ENCODE measurements at regions not wholly inside any gene's neighbourhood (a gene's known extent, or its start where the extent isn't known, plus 50 kb on each side); places are given as distances from the start of the nearest gene placed in this dataset.

- Histone ChIP-seq H3K36me3 (ENCODE audit: control insufficient read depth, insufficient read depth, low read length) (no peaks in the 10 kb centered on the region), H3K4me3 (ENCODE audit: low read depth, low read length) (no peak overlapping the region), H3K27me3 (ENCODE audit: control insufficient read depth, insufficient read depth, low read length) (no peaks in the 10 kb centered on the region)
- no peak for TF ChIP-seq CTCF (IDR thresholded peaks at IDR 0.05; ENCODE audit: insufficient read depth, low read depth, low read length)
- CTCF ChIA-PET: interaction anchor here (0.6 to 1.0 kb wide), 2 partner anchors 20 to 449 kb away, joined by 3 read pairs; no protein-coding TSS in a partner anchor
- POLR2A ChIA-PET: no interaction called here
- no peak for DNase-seq (ENCODE audit: low read depth)
These were observed 394.2 kb upstream of the PAPPA start for GRCh38 chr9:115759426-115759825.

GRCh38 chr9:115764645-115765044, 388.9 kb upstream of the PAPPA start:
- Histone ChIP-seq H3K4me3 (ENCODE audit: low read depth, low read length) (no peak overlapping the region), H3K36me3 (ENCODE audit: control insufficient read depth, insufficient read depth, low read length) (no peaks in the 10 kb centered on the region), H3K27me3 (ENCODE audit: control insufficient read depth, insufficient read depth, low read length) (no peaks in the 10 kb centered on the region)
- ChIA-PET POLR2A (no interaction called here), CTCF (interaction anchor here (2.5 kb wide), 1 partner anchor 11 kb away, joined by 10 read pairs; no protein-coding TSS in a partner anchor)
- no peak for TF ChIP-seq CTCF (IDR thresholded peaks at IDR 0.05; ENCODE audit: insufficient read depth, low read depth, low read length)
- DNase-seq (ENCODE audit: low read depth): no peak

- no peak for DNase-seq (ENCODE audit: low read depth)
- Histone ChIP-seq H3K4me3 (ENCODE audit: low read depth, low read length) (no peak overlapping the region), H3K27me3 (ENCODE audit: control insufficient read depth, insufficient read depth, low read length) (no peaks in the 10 kb centered on the region), H3K36me3 (ENCODE audit: control insufficient read depth, insufficient read depth, low read length) (no peaks in the 10 kb centered on the region)
- TF ChIP-seq CTCF (IDR thresholded peaks at IDR 0.05; ENCODE audit: insufficient read depth, low read depth, low read length): no peak
- ChIA-PET CTCF (interaction anchor here (2.5 kb wide), 1 partner anchor 10 kb away, joined by 10 read pairs; no protein-coding TSS in a partner anchor), POLR2A (no interaction called here)
These were observed 388.5 kb upstream of the PAPPA start for GRCh38 chr9:115765060-115765459.

GRCh38 chr9:115766370-115766955, 387.1 kb upstream of the PAPPA start:
- CTCF ChIA-PET: interaction anchor here (0.8 to 2.5 kb wide), 2 partner anchors 9 to 18 kb away, joined by 3 to 10 read pairs; no protein-coding TSS in a partner anchor
- DNase-seq (ENCODE audit: low read depth): no peak
- POLR2A ChIA-PET: no interaction called here

GRCh38 chr9:115770521-115770920, 383.1 kb upstream of the PAPPA start:
- Histone ChIP-seq H3K4me3 (ENCODE audit: low read depth, low read length) (no peak overlapping the region), H3K27me3 (ENCODE audit: control insufficient read depth, insufficient read depth, low read length) (no peaks in the 10 kb centered on the region), H3K36me3 (ENCODE audit: control insufficient read depth, insufficient read depth, low read length) (no peaks in the 10 kb centered on the region)
- ChIA-PET CTCF (interaction anchor here (0.8 kb wide), 1 partner anchor 7 kb away, joined by 3 read pairs; no protein-coding TSS in a partner anchor), POLR2A (no interaction called here)
- DNase-seq (ENCODE audit: low read depth): no peak
- TF ChIP-seq CTCF (IDR thresholded peaks at IDR 0.05; ENCODE audit: insufficient read depth, low read depth, low read length): no peak

More at GRCh38 chr9:115766370-115766955, 387.1 kb upstream of the PAPPA start:
- no peaks in the 10 kb centered on the region for H3K36me3 ChIP-seq (ENCODE audit: control insufficient read depth, insufficient read depth, low read length)
- H3K4me3 ChIP-seq (ENCODE audit: low read depth, low read length): no peak overlapping the region
- H3K27me3 ChIP-seq (ENCODE audit: control insufficient read depth, insufficient read depth, low read length): no peaks in the 10 kb centered on the region
- TF ChIP-seq CTCF (IDR thresholded peaks at IDR 0.05; ENCODE audit: insufficient read depth, low read depth, low read length): no peak
